Endothelial cell of umbilical vein (primary cell): ENCODE measurements at regions not wholly inside any gene's neighbourhood (a gene's known extent, or its start where the extent isn't known, plus 50 kb on each side); places are given as distances from the start of the nearest gene placed in this dataset.

Source experiments
- BruUV-seq: library from RNA; stranded (reverse); fragments of 400-500 nt; replicated peaks from 2 replicates; lab custom pipeline; 2021; lab: Mats Ljungman, UMichigan
- CTCF ChIA-PET: fragments of 300-600, 350-600 bp; sonication (Branson Sonifier 250); formaldehyde crosslinking; loops from one replicate; lab custom pipeline; 2021; ENCODE audit warnings: antibody characterized with exemption, inconsistent platforms; lab: Charles Lee
- POLR2A ChIA-PET: fragments of 300-600, 350-600 bp; sonication (Branson Sonifier 250); formaldehyde crosslinking; loops from one replicate; lab custom pipeline; 2021; ENCODE audit warnings: antibody characterized with exemption, inconsistent platforms; lab: Charles Lee
- DNase-seq: peaks from one replicate; pipeline ENCODE4 v3.0.0-alpha.2; 2011; ENCODE audit warnings: low read depth, low spot score
- FAIRE-seq: peaks from 2 replicates; lab custom pipeline; 2011; peaks lifted over from hg19 to GRCh38; lab: Jason Lieb, UNC
- H2AFZ ChIP-seq: 2 replicates; pipeline ENCODE4 v1.6.0; 2012; ENCODE audit warnings: low read depth, low read length, control low read depth, inconsistent platforms
- H3K27ac ChIP-seq: 2 replicates; pipeline ENCODE4 v1.5.1; 2011; ENCODE audit warnings: low read depth, mild to moderate bottlenecking, control low read depth, low read length, moderate library complexity; ENCODE audit not compliant: insufficient read depth
- H3K27me3 ChIP-seq, 2 experiments: 2 replicates each; pipeline versions ENCODE4 v1.6.0 to v1.6.1; 2011; ENCODE audit warnings: low read length in 2 of 2, mixed read lengths in 1 of 2; ENCODE audit not compliant: control insufficient read depth in 2 of 2, insufficient read depth in 2 of 2
- H3K36me3 ChIP-seq, 2 experiments: 2 replicates in 1 of 2; 3 replicates in 1 of 2; pipeline ENCODE4 v1.5.1; 2011; ENCODE audit warnings: low read length in 2 of 2, mild to moderate bottlenecking in 1 of 2, moderate library complexity in 1 of 2; ENCODE audit not compliant: control insufficient read depth in 2 of 2, insufficient read depth in 2 of 2; ENCODE audit errors: extremely low read depth in 1 of 2
- H3K4me1 ChIP-seq: 3 replicates; pipeline ENCODE4 v1.5.1; 2011; ENCODE audit warnings: mild to moderate bottlenecking, low read length; ENCODE audit not compliant: control insufficient read depth, insufficient read depth; ENCODE audit errors: extremely low read depth
- H3K4me2 ChIP-seq: 2 replicates; pipeline ENCODE4 v1.6.1; 2011; ENCODE audit warnings: low read length, control low read depth, mixed read lengths; ENCODE audit not compliant: insufficient read depth
- H3K4me3 ChIP-seq, 3 experiments: fragments of 200-600 bp in 1 of 3; sonication (generic), shearing (Covaris generic) in 1 of 3; replicated peaks in 1 of 3; 2 replicates each; pipeline ENCODE4 v1.5.1; 2011 to 2016; ENCODE audit warnings: control low read depth in 3 of 3, low read length in 3 of 3, mild to moderate bottlenecking in 2 of 3, inconsistent platforms in 1 of 3, low read depth in 1 of 3, moderate library complexity in 1 of 3; ENCODE audit not compliant: insufficient read depth in 1 of 3
- H3K79me2 ChIP-seq: 2 replicates; pipeline ENCODE4 v1.6.0; 2012; ENCODE audit warnings: low read length, inconsistent platforms; ENCODE audit not compliant: control insufficient read depth, insufficient read depth
- H3K9ac ChIP-seq: replicated peaks from 2 replicates; pipeline ENCODE3; 2011; ENCODE audit warnings: low read length, control low read depth; ENCODE audit not compliant: insufficient read depth; ENCODE audit errors: extremely low read depth
- H3K9me1 ChIP-seq: replicated peaks from 3 replicates; pipeline ENCODE4 v1.6.0; 2011; ENCODE audit warnings: mild to moderate bottlenecking, low read length; ENCODE audit not compliant: control insufficient read depth, insufficient read depth; ENCODE audit errors: extremely low read depth
- H3K9me3 ChIP-seq: replicated peaks from 2 replicates; pipeline ENCODE4 v1.5.1; 2012; ENCODE audit warnings: low read length, inconsistent platforms; ENCODE audit not compliant: control insufficient read depth, insufficient read depth
- H4K20me1 ChIP-seq: replicated peaks from 2 replicates; pipeline ENCODE3; 2011; ENCODE audit warnings: mild to moderate bottlenecking, low read length; ENCODE audit not compliant: control insufficient read depth, insufficient read depth; ENCODE audit errors: extremely low read depth
- EZH2 ChIP-seq: IDR thresholded peaks from 2 replicates; pipeline ENCODE4 v1.6.1; 2012; ENCODE audit warnings: borderline replicate concordance, low read depth, mild to moderate bottlenecking, moderate library complexity, low read length, inconsistent platforms; ENCODE audit not compliant: severe bottlenecking
- FOS ChIP-seq: IDR thresholded peaks from 2 replicates; pipeline ENCODE4 v1.6.1; 2011; ENCODE audit warnings: mild to moderate bottlenecking, low read length, moderate library complexity, borderline replicate concordance; ENCODE audit not compliant: insufficient read depth
- GATA2 ChIP-seq: IDR thresholded peaks from 2 replicates; pipeline ENCODE4 v1.7.0; 2011; ENCODE audit warnings: low read depth, mild to moderate bottlenecking, moderate library complexity, mixed read lengths, low read length; ENCODE audit not compliant: insufficient read length, insufficient read depth
- JUN ChIP-seq: IDR thresholded peaks from 2 replicates; pipeline ENCODE4 v1.6.1; 2011; ENCODE audit warnings: borderline replicate concordance, low read depth; ENCODE audit not compliant: insufficient read length, insufficient read depth
- MYC ChIP-seq: IDR thresholded peaks from one replicate; pipeline ENCODE4 v1.6.1; 2011; ENCODE audit warnings: mild to moderate bottlenecking, low read depth, low read length
- POLR2A ChIP-seq: IDR thresholded peaks from 2 replicates; pipeline ENCODE4 v1.6.1; 2012; ENCODE audit warnings: low read depth, mild to moderate bottlenecking, control low read depth, low read length
- POLR2AphosphoS5 ChIP-seq: IDR thresholded peaks from 2 replicates; pipeline ENCODE4 v1.6.1; 2012; ENCODE audit warnings: low read depth, mild to moderate bottlenecking, control low read depth, low read length, moderate library complexity; ENCODE audit not compliant: insufficient read depth
- dilution Hi-C: fragments of 300-500 bp; cut with MboI; formaldehyde crosslinking; loops from one replicate; pipeline ENCODE4 v1.15.0; 2019; ENCODE audit warnings: low sequenced_read_pairs; ENCODE audit not compliant: extremely low pct_ligation_motif_present
- intact Hi-C: fragments of 100-400 bp; cut with micrococcal nuclease; formaldehyde crosslinking; loops from one replicate; pipeline ENCODE4 v1.10.0; 2022
- TF ChIP-seq, protein P1 (sequence below), 2 donors: IDR thresholded peaks; 1 replicate in 1 of 2; 2 replicates in 1 of 2; pipeline ENCODE4 v1.5.1; 2011; ENCODE audit warnings: low read length in 2 of 2, mild to moderate bottlenecking in 2 of 2, moderate library complexity in 2 of 2, control low read depth in 1 of 2, inconsistent platforms in 1 of 2, low read depth in 1 of 2; ENCODE audit not compliant: insufficient read depth in 1 of 2; ENCODE audit errors: extremely low read depth in 1 of 2
- TF ChIP-seq, protein P2 (sequence below): IDR thresholded peaks from 2 replicates; pipeline ENCODE4 v1.6.1; 2011; ENCODE audit not compliant: insufficient read depth, insufficient read length

DNA sequence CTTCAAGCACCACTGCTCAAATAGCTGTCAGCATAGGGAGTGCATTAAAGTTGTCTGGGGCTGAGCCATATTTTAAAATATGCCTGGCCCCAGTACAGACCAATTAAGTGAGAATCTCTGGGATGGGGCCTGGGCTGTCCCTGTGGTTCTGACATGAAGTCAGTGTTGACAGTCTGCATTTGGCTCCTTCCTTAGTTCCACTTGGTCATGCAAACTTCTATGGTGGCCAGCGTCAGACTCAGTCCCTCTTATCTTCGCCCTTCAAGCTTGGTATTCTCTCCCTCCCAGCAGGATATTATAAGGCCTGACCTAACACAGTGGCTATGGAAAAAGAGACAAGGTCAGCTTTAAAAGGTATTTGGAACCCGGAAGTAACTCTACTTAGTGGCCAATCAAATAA lies 177.2 kb downstream of the PMP22 start:
- H3K79me2 ChIP-seq, result no peaks in the 10 kb centered on the region
- H3K36me3 ChIP-seq, result no peaks in the 10 kb centered on the region
- CTCF ChIA-PET, result no interaction called here
- no peak overlapping the region for H3K4me3 ChIP-seq
- intact Hi-C loops, result no loop called here
- H2AFZ ChIP-seq, result no peak overlapping the region
- H3K9me1 ChIP-seq, result no peaks in the 10 kb centered on the region
- no peaks in the 10 kb centered on the region for H3K9me3 ChIP-seq
- DNase-seq (no peak), FAIRE-seq (no peak)
- BruUV-seq, result no TSS peak
- dilution Hi-C loops, result no loop called here
- H3K27ac ChIP-seq, result no peak overlapping the region
- no peak overlapping the region for H3K9ac ChIP-seq
- H3K4me1 ChIP-seq, result no peaks in the 10 kb centered on the region
- POLR2A ChIA-PET, result no interaction called here
- no peak overlapping the region for H3K4me2 ChIP-seq
- TF ChIP-seq FOS (no peak), POLR2AphosphoS5 (no peak), MYC (no peak), POLR2A (no peak), JUN (no peak), GATA2 (no peak), EZH2 (no peak)
- TF ChIP-seq, protein P1, sequence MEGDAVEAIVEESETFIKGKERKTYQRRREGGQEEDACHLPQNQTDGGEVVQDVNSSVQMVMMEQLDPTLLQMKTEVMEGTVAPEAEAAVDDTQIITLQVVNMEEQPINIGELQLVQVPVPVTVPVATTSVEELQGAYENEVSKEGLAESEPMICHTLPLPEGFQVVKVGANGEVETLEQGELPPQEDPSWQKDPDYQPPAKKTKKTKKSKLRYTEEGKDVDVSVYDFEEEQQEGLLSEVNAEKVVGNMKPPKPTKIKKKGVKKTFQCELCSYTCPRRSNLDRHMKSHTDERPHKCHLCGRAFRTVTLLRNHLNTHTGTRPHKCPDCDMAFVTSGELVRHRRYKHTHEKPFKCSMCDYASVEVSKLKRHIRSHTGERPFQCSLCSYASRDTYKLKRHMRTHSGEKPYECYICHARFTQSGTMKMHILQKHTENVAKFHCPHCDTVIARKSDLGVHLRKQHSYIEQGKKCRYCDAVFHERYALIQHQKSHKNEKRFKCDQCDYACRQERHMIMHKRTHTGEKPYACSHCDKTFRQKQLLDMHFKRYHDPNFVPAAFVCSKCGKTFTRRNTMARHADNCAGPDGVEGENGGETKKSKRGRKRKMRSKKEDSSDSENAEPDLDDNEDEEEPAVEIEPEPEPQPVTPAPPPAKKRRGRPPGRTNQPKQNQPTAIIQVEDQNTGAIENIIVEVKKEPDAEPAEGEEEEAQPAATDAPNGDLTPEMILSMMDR (IDR thresholded peaks at IDR 0.05; ENCODE audit: extremely low read depth in 1 of 2, insufficient read depth in 1 of 2, low read depth in 1 of 2, low read length in 2 of 2), result no peak
- TF ChIP-seq, protein P2, sequence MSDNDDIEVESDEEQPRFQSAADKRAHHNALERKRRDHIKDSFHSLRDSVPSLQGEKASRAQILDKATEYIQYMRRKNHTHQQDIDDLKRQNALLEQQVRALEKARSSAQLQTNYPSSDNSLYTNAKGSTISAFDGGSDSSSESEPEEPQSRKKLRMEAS, result no peak
- no peaks in the 10 kb centered on the region for H3K27me3 ChIP-seq
- no peaks in the 10 kb centered on the region for H4K20me1 ChIP-seq
